GM21528 (cell line): ENCODE measurements at regions not wholly inside any gene's neighbourhood (a gene's known extent, or its start where the extent isn't known, plus 50 kb on each side); places are given as distances from the start of the nearest gene placed in this dataset.

Source experiments
- ATAC-seq: cut with Tn5 transposase; IDR thresholded peaks from one replicate; pipeline ENCODE4 v1.9.1; 2021; ENCODE audit warnings: mild to moderate bottlenecking, moderate library complexity; ENCODE audit not compliant: unreplicated experiment, low FRiP score

- ATAC-seq = no peak
Measured at GRCh38 chr9:80077059-80077458, 505.3 kb downstream of the TLE4 start.

- no peak for ATAC-seq
Measured at GRCh38 chr9:80076162-80076561, 504.4 kb downstream of the TLE4 start.

- no peak for ATAC-seq
Measured at GRCh38 chr9:80074439-80074838, 502.7 kb downstream of the TLE4 start.

GRCh38 chr9:80072451-80072850, 500.7 kb downstream of the TLE4 start:
- no peak for ATAC-seq

GRCh38 chr9:80070071-80070742, 498.4 kb downstream of the TLE4 start:
- ATAC-seq = no peak

- no peak for ATAC-seq
Measured at GRCh38 chr9:80066931-80067330, 495.2 kb downstream of the TLE4 start.

- no peak for ATAC-seq
Measured at GRCh38 chr9:80062567-80062966, 490.8 kb downstream of the TLE4 start.

- no peak for ATAC-seq
Measured at GRCh38 chr9:80061940-80062339, 490.2 kb downstream of the TLE4 start.

GRCh38 chr9:80061096-80061495, 489.3 kb downstream of the TLE4 start:
- no peak for ATAC-seq

- no peak for ATAC-seq
Measured at GRCh38 chr9:80059979-80060378, 488.2 kb downstream of the TLE4 start.

GRCh38 chr9:80059191-80059590, 487.4 kb downstream of the TLE4 start:
- ATAC-seq = no peak

GRCh38 chr9:80052830-80053229, 481.1 kb downstream of the TLE4 start:
- ATAC-seq = no peak

GRCh38 chr9:80049096-80049782, 477.5 kb downstream of the TLE4 start:
- no peak for ATAC-seq

GRCh38 chr9:80046481-80046880, 474.7 kb downstream of the TLE4 start:
- no peak for ATAC-seq

- ATAC-seq = no peak
Measured at GRCh38 chr9:80041821-80042220, 470.1 kb downstream of the TLE4 start.

GRCh38 chr9:80040457-80040856, 468.7 kb downstream of the TLE4 start:
- ATAC-seq = no peak

GRCh38 chr9:80030801-80031200, 459.0 kb downstream of the TLE4 start:
- ATAC-seq = no peak

- no peak for ATAC-seq
Measured at GRCh38 chr9:80028501-80028900, 456.7 kb downstream of the TLE4 start.

GRCh38 chr9:80025796-80026520, 454.2 kb downstream of the TLE4 start:
- ATAC-seq = no peak

- no peak for ATAC-seq
Measured at GRCh38 chr9:80025131-80025530, 453.4 kb downstream of the TLE4 start.

- no peak for ATAC-seq
Measured at GRCh38 chr9:80020530-80020929, 448.8 kb downstream of the TLE4 start.

GRCh38 chr9:80020056-80020455, 448.3 kb downstream of the TLE4 start:
- no peak for ATAC-seq
